Left cardiac atrium (tissue), 4 donors: ENCODE measurements at regions not wholly inside any gene's neighbourhood (a gene's known extent, or its start where the extent isn't known, plus 50 kb on each side); places are given as distances from the start of the nearest gene placed in this dataset.
A peak's percentile ranks its signal among the peaks of the same experiment; 100 is the strongest.
"Not testable (repeated sequence)": the region's sequence is repeated elsewhere in the genome, so short reads cannot be mapped to it uniquely, and the experiment has no call there.

ENCODE experiments used
- ATAC-seq, 2 donors: fragments of 200-7000 bp; cut with Tn5 transposase; one replicate each; pipeline ENCODE4 v1.9.1; 2020; ENCODE audit warnings: mild to moderate bottlenecking in 2 of 2, moderate library complexity in 2 of 2
- DNase-seq: peaks from one replicate; pipeline ENCODE4 v3.0.0-alpha.2; 2020
- intact Hi-C, 2 donors: fragments of 100-400 bp; cut with DNase I; formaldehyde crosslinking; loops; one replicate each; pipeline versions ENCODE4 v1.14.1 to v1.15.1; 2022 to 2023
- donor health status: DM: no; HTN: yes; CAD: no.
- donor health status: DM: no; HTN: yes; CAD: no; lungs with severe emphysema.
- donor health status: DM: yes; HTN: yes; CAD: no.
- donor health status: Dilated cardiomyopathy.

GRCh38 chr17:77800816-77801215, 157.7 kb upstream of the TNRC6C start:
- DNase-seq (peak; percentile 14), ATAC-seq (no peak)
- intact Hi-C loops, result no loop called here

- no peak for ATAC-seq
- intact Hi-C loops, result no loop called here
- peak; percentile 7 for DNase-seq
Observed at GRCh38 chr17:77801545-77802332, 156.8 kb upstream of the TNRC6C start.

GRCh38 chr17:77802333-77802615, 156.2 kb upstream of the TNRC6C start:
- DNase-seq, result no peak
- intact Hi-C loops, result no loop called here
- peak in 1 of 2 donors; percentile 9 for ATAC-seq

- peak; percentile 36 to 58 for ATAC-seq
- intact Hi-C loops, result no loop called here
- DNase-seq, result peak; percentile 52
Observed at GRCh38 chr17:77802811-77803220, 155.7 kb upstream of the TNRC6C start.

- intact Hi-C loops, result no loop called here
- ATAC-seq (no peak), DNase-seq (no peak)
Observed at GRCh38 chr17:77803726-77804125, 154.8 kb upstream of the TNRC6C start.

- no peak for ATAC-seq
- intact Hi-C loops, result no loop called here
- peak; percentile 7 for DNase-seq
Observed at GRCh38 chr17:77804796-77805426, 153.6 kb upstream of the TNRC6C start.

GRCh38 chr17:77805970-77806369, 152.5 kb upstream of the TNRC6C start:
- ATAC-seq, result not testable (repeated sequence)

GRCh38 chr17:77807051-77807745, 151.3 kb upstream of the TNRC6C start:
- ATAC-seq (no peak), DNase-seq (peak; percentile 15)
- intact Hi-C loops, result no loop called here

More at GRCh38 chr17:77805970-77806369, 152.5 kb upstream of the TNRC6C start:
- DNase-seq, intact Hi-C loops: not testable (repeated sequence)

- intact Hi-C loops, result no loop called here
- no peak for ATAC-seq
- no peak for DNase-seq
Observed at GRCh38 chr17:77807746-77808441, 150.6 kb upstream of the TNRC6C start.

GRCh38 chr17:77808686-77809425, 149.6 kb upstream of the TNRC6C start:
- ATAC-seq (no peak), DNase-seq (peak; percentile 4)
- intact Hi-C loops, result no loop called here

GRCh38 chr17:77809814-77810213, 148.7 kb upstream of the TNRC6C start:
- ATAC-seq (no peak), DNase-seq (no peak)
- intact Hi-C loops, result no loop called here

GRCh38 chr17:77810536-77810935, 148.0 kb upstream of the TNRC6C start:
- DNase-seq, result peak; percentile 63
- intact Hi-C loops, result no loop called here

GRCh38 chr17:77811521-77811920, 147.0 kb upstream of the TNRC6C start:
- ATAC-seq (peak in 1 of 2 donors; percentile 54), DNase-seq (peak; percentile 28)
- intact Hi-C loops, result no loop called here

More at GRCh38 chr17:77810536-77810935, 148.0 kb upstream of the TNRC6C start:
- peak; percentile 88 to 93 for ATAC-seq

- ATAC-seq (no peak), DNase-seq (peak; percentile 3)
- intact Hi-C loops, result no loop called here
Observed at GRCh38 chr17:77814091-77814772, 144.3 kb upstream of the TNRC6C start.

- peak; percentile 8 for DNase-seq
- ATAC-seq, result no peak
- intact Hi-C loops, result no loop called here
Observed at GRCh38 chr17:77815127-77815905, 143.2 kb upstream of the TNRC6C start.

- ATAC-seq, result no peak
- intact Hi-C loops, result no loop called here
- no peak for DNase-seq
Observed at GRCh38 chr17:77817953-77818352, 140.6 kb upstream of the TNRC6C start.

GRCh38 chr17:77819497-77819896, 139.0 kb upstream of the TNRC6C start:
- no peak for DNase-seq
- intact Hi-C loops, result no loop called here
- no peak for ATAC-seq

GRCh38 chr17:77821114-77821513, 137.4 kb upstream of the TNRC6C start:
- ATAC-seq (peak in 1 of 2 donors; percentile 14), DNase-seq (no peak)
- intact Hi-C loops, result loop anchor here in 1 of 2 donors (10.0 kb wide), 1 partner anchor 134 kb away; the partner anchor contains the start of gene TNRC6C
